TTC549 (cell line): ENCODE measurements at regions not wholly inside any gene's neighbourhood (a gene's known extent, or its start where the extent isn't known, plus 50 kb on each side); places are given as distances from the start of the nearest gene placed in this dataset.
"Not testable (repeated sequence)": the region's sequence is repeated elsewhere in the genome, so short reads cannot be mapped to it uniquely, and the experiment has no call there.

Experiments
- FAIRE-seq: peaks from 2 replicates; lab custom pipeline; 2012; peaks lifted over from hg19 to GRCh38; lab: Jason Lieb, UNC

- FAIRE-seq = no peak
These were observed 586.6 kb upstream of the TLE4 start for GRCh38 chr9:78985084-78985738.

GRCh38 chr9:78986446-78986845 lies 585.3 kb upstream of the TLE4 start:
- FAIRE-seq = no peak

GRCh38 chr9:78989031-78989658 lies 582.6 kb upstream of the TLE4 start:
- no peak for FAIRE-seq

DNA sequence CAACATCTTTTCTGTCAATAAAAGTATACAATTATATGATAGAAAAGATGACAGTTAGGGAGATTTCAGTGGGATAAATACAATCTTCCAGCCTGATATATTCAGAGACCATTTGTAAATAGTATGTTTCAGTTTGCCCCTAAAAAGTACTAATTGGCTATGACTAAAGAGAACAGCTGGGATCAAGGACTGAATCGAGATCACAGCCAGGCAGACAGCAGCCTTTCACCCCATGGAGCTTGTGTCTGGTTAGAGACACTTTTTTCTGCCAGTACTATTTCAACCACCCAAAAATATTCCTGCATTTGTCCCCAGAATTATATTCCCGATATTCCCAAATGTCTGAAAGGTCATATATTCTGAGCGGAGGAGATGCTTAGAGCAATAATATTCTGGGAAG lies 577.3 kb upstream of the TLE4 start:
- FAIRE-seq = no peak

DNA sequence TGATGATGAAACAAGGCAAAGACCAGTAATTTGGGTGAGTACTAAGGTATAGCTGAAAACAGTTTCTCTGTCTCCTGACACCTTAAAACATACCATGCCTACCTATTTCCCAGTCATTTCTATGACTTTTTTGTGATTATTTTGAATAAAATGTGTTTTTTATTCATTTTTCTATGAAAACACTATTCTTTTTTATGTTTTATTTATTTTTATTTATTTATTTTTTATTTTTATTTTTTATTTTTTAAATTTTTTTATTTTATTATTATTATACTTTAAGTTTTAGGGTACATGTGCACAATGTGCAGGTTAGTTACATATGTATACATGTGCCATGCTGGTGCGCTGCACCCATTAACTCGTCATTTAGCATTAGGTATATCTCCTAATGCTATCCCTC lies 576.8 kb upstream of the TLE4 start:
- not testable (repeated sequence) for FAIRE-seq

- FAIRE-seq = no peak
These were observed 574.5 kb upstream of the TLE4 start for GRCh38 chr9:78997296-78997695.

- FAIRE-seq = no peak
These were observed 571.3 kb upstream of the TLE4 start for GRCh38 chr9:79000230-79001002.

DNA sequence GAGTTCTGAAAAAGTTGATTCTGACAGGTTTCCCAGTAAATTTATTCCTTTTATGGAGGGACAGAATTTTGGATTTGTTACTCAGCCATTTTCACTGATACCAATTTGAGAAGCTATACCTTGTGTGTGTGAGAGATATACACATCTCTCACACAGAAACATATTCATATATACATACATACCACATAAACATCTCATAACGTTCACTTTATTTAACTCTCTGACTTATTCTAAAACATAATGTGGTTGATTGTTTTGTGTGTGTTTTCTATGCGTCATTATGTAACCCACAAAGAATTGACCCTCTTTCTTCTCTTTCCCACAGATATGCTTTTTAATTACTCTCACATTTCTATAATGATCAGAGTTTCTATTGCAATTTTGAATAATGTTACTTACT lies 570.8 kb upstream of the TLE4 start:
- no peak for FAIRE-seq

DNA sequence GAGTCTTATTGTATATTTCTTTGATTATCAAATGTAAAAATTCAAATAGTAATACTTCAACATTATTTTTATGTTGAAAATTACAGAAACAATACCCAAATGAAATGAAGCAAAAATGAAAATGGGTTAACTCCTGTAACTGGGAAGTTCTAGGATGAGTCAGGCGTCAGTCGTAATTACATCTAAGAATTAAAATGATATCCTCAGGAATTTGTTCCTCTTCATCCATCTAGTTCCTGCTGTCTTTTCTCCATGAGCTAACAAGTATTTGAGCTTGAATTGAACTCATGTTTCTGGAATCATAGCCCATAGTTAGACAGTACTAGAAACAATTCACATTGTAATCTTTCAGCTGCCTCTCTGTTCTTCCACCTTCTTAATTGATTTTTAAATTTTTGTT lies 568.3 kb upstream of the TLE4 start:
- no peak for FAIRE-seq

DNA sequence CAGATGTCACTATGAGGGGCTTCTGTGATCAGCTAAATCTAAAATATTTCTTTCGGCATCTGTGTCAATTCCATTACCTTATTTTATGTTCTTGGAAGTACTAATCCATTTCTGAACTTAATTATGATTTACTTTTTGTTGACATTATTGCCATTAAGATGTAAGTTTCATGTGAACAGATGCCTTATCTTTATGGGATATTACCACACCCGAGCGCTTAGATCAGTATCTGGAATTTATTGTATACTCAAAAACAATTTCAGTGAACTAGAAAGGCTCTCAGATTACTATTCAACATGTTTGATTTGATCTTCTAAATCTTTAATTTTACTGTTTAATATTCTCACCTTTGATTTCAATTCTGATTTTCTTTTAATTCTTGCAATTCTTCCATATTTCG lies 567.7 kb upstream of the TLE4 start:
- FAIRE-seq = no peak

DNA sequence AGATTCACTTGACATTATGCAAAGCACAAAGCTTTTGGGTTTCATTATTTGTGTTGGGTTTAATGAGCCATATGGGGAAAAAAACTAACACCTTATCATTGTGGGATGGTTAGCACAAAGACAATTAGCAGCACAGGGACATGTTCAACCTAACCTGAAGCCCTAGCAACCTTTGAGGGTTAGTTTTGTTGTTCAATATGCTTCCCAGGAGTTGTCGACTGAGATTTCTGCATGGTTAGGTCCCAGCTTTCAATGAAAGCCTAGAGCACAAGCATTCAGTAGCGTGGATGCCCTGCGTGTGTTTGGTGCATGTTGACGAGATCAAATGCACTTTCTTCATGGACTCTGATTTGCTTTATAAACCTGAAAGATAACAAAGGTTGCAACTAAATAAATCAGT lies 565.2 kb upstream of the TLE4 start:
- no peak for FAIRE-seq

- FAIRE-seq = no peak
These were observed 563.9 kb upstream of the TLE4 start for GRCh38 chr9:79007701-79008483.

GRCh38 chr9:79008916-79009315 lies 562.8 kb upstream of the TLE4 start:
- FAIRE-seq = no peak

DNA sequence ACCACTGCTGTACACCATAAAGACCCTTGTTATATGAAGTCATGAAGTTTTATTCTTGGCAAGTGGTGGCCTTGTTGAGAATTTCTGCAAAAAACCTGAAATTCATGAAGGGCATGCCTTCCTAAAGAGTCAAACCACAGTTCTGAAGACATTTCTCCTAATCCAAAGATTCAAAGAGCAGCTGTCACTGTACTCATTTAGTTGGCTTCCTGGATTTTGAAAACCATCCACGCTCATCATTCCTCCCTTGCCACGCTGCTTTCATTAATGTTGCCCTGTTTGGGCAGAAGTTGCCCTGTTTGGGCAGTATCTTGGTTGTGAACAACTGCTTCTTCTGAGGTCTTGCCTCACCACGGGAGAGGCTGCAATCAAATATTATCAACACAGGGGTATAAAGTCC lies 560.3 kb upstream of the TLE4 start:
- FAIRE-seq = no peak

GRCh38 chr9:79012561-79012960 lies 559.2 kb upstream of the TLE4 start:
- no peak for FAIRE-seq

DNA sequence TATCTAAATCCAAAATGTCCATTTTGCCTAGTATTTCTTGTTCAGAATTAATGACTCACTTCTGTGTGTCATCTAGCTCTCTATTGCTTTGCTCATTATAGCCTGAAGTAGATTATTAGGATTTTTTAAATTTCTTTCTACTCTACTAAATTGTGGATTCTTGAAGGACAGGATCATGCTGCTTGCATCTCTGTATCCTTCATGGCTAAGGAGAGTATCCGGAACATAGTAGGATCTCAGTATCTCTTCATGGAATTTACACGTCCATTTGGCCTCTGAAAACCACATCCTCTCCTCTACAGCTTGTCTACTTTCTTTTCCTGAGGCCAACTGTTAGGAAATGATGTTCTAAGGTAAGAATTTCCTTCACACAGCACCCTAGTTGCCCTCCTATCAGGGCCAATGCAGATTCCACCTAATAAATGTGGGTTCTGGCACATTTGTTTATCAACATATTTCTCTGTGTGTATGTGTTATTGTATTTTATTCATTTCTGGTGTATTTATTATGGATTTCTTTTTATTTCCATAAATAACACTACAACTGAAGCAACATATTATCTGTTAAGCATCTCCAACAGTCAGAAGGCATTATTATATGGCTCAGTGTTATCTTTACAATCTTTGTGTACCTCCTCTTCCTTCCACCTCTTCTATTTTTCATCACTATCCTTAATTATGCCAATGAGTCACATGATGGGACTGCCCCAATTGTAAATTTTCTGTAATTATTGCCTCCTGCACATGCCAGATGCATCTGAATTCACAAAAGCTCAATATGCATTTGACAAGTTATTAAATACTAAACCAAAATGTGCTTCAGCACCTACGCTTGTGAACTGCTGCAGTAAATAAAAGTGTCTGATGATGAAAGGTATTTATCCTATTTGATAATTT lies 557.8 kb upstream of the TLE4 start:
- FAIRE-seq = no peak

GRCh38 chr9:79014929-79015699 lies 556.7 kb upstream of the TLE4 start:
- no peak for FAIRE-seq

DNA sequence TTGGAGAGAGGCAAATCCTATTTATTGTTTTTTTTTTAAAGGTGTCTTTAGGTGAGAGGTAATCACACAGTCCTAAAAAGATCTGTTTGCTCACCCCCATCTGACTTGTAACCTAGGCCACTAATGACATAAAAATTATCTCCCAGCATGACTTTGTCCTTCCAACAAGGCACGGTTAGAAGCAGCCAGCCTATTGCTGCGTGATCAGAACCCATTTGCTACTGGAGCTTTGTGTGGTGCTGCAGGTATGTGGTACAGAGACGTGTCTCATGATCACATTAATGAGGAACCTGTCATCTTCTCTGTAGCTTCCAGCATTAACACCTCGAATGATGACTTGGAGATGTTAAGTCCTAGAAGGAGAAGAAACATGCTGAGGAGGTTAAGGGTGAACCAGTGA lies 555.8 kb upstream of the TLE4 start:
- no peak for FAIRE-seq

GRCh38 chr9:79020276-79020675 lies 551.5 kb upstream of the TLE4 start:
- no peak for FAIRE-seq

GRCh38 chr9:79021084-79021483 lies 550.7 kb upstream of the TLE4 start:
- FAIRE-seq = no peak

DNA sequence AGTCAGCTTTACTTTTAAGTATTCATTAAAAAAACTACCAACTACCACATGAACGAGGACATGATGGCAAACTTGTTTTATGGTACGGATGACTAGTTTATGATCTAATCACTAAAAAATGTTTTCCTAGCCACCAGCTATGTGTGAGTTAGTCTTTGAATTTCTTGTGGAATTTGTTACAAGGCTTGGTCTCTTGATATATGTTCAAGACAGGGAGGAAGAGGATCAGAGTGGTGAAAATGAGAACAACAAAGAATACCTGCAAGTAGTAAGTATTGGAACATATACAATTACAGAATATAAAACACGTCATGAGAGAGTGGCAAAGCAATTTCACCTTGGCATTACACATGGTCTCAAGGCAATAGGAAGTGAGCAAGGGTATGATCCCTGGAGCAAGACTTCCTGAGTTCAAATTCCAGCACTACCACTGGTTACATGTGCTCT lies 548.6 kb upstream of the TLE4 start:
- no peak for FAIRE-seq
